Suppressor macrophage (primary cell): ENCODE measurements at regions not wholly inside any gene's neighbourhood (a gene's known extent, or its start where the extent isn't known, plus 50 kb on each side); places are given as distances from the start of the nearest gene placed in this dataset.

Experiments used
- DNase-seq, 4 experiments: peaks; one replicate each; pipeline ENCODE4 v3.0.0-alpha.2; 2020 to 2022

GRCh38 chr18:78721238-78721875 lies 258.3 kb upstream of the SALL3 start:
- no peak for DNase-seq

- no peak for DNase-seq
Measured at GRCh38 chr18:78721981-78722380, 257.6 kb upstream of the SALL3 start.

GRCh38 chr18:78722386-78722785 lies 257.2 kb upstream of the SALL3 start:
- DNase-seq: no peak

- no peak for DNase-seq
Measured at GRCh38 chr18:78722929-78723710, 256.5 kb upstream of the SALL3 start.

- DNase-seq: no peak
Measured at GRCh38 chr18:78724214-78724914, 255.3 kb upstream of the SALL3 start.

- no peak for DNase-seq
Measured at GRCh38 chr18:78725426-78725825, 254.2 kb upstream of the SALL3 start.

GRCh38 chr18:78726326-78727056 lies 253.1 kb upstream of the SALL3 start:
- no peak for DNase-seq

GRCh38 chr18:78727057-78727739 lies 252.4 kb upstream of the SALL3 start:
- no peak for DNase-seq

GRCh38 chr18:78727877-78728783 lies 251.5 kb upstream of the SALL3 start:
- no peak for DNase-seq

- no peak for DNase-seq
Measured at GRCh38 chr18:78728784-78729467, 250.7 kb upstream of the SALL3 start.

GRCh38 chr18:78730546-78730945 lies 249.1 kb upstream of the SALL3 start:
- DNase-seq: peak in 3 of 4 experiments; percentile 1 to 5 (median 2)

GRCh38 chr18:78731016-78731397 lies 248.6 kb upstream of the SALL3 start:
- DNase-seq: no peak

GRCh38 chr18:78731398-78732032 lies 248.1 kb upstream of the SALL3 start:
- no peak for DNase-seq

- DNase-seq: no peak
Measured at GRCh38 chr18:78732273-78733210, 247.1 kb upstream of the SALL3 start.

GRCh38 chr18:78733762-78734613 lies 245.6 kb upstream of the SALL3 start:
- no peak for DNase-seq

GRCh38 chr18:78734614-78734945 lies 245.0 kb upstream of the SALL3 start:
- no peak for DNase-seq

- no peak for DNase-seq
Measured at GRCh38 chr18:78735131-78736014, 244.2 kb upstream of the SALL3 start.
